Stimulated activated CD8-positive, alpha-beta memory T cell treated with anti-CD3 and anti-CD28 coated beads, Interleukin-12 subunit alpha, Interleukin-12 subunit beta, amount 100 ng/mL, for 24 hours (primary cell): ENCODE measurements at regions not wholly inside any gene's neighbourhood (a gene's known extent, or its start where the extent isn't known, plus 50 kb on each side); places are given as distances from the start of the nearest gene placed in this dataset.

ENCODE experiments used
- DNase-seq: peaks from one replicate; pipeline ENCODE4 v3.0.0-alpha.2; 2020; ENCODE audit errors: extremely low read depth

DNA sequence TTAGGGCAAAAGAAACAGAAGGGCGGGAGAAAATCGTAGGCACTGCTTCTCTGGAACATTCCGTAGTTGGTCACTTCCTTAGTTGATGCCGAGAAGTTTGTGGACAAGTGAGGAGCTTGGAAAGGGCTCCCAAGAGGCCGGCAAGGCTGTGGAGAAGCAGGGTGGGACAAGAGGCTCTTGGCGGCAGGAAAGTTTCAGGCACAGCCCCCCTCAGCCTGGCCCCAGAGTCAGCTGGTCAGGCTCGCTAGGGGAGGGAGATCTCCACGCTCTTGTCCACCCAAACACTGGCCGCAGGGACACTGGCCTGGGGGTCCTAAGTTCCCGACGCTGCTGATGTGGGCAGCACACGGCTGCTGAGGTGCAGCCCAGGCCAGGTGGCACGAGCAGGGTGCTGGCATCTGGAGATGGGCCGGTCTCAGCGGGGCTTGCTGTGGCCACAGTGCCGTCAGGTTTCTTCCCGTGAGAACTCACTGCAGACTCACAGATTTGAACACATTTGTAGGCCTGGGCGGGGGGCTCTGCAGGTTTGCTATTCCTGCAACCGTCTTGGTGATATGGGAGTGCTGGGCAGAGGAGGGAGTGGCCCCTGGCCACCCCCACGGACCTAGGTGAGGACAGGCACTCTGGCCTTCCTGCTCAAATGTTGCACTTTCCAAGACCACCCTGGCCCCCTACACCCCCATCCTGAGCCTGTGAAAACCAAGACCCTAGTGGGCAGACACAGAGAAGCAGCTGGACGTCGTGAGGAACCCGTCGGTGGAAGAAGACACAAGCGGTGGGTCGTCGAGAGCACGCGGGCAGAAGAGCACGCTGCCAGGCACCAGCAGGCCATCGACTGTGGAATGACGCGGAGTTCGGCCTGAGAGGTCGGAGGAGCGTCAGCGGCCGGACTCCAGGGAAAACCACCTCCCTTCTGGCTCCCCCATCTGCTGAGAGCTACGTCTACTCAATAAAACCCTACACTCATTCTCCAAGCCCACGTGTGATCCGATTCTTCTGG lies 160.1 kb downstream of the ERMARD start:
- DNase-seq = no peak

DNA sequence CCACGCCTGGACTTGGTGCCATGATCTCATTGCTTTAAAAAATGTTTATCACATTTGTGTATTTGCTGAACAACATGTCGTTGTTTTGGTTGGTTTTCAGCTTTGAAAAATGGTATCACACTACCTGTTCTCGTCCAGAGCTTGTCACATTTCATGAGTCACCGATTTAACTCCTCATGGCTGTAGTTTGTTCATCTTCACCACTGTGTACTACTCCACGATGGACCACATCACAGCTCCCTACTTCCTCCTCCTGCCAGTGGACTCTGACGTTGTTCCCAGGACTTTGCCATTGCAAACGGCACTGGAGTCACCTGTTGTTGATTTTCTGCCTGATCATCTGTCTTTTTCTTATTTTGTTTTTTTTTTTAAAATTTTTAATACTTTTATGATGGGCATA lies 157.7 kb downstream of the ERMARD start:
- no peak for DNase-seq

DNA sequence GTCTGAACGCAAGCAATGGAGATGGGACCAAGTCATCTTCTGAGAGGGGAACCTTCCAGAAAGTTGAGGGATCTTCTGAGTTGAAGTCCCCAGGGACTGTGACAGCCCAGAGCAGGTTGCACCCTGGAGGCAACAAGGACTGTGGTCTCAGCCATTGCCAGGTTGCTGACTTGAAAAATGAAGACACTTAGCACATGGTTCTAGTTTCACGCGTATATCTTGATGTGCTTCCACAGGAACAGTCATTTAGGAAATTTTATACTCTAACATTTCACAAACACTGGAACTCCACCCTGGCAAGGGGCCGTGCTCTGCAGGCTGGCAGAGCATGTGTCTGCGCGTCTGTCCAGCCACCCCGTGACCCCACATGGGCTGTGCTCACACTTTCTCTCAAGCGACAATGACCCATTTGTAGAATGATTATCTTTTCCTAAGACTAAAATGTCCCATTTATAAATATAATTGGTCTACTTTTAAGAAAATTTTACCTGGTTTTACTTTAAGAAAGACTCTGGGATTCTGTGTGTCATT lies 157.0 kb downstream of the ERMARD start:
- no peak for DNase-seq

DNA sequence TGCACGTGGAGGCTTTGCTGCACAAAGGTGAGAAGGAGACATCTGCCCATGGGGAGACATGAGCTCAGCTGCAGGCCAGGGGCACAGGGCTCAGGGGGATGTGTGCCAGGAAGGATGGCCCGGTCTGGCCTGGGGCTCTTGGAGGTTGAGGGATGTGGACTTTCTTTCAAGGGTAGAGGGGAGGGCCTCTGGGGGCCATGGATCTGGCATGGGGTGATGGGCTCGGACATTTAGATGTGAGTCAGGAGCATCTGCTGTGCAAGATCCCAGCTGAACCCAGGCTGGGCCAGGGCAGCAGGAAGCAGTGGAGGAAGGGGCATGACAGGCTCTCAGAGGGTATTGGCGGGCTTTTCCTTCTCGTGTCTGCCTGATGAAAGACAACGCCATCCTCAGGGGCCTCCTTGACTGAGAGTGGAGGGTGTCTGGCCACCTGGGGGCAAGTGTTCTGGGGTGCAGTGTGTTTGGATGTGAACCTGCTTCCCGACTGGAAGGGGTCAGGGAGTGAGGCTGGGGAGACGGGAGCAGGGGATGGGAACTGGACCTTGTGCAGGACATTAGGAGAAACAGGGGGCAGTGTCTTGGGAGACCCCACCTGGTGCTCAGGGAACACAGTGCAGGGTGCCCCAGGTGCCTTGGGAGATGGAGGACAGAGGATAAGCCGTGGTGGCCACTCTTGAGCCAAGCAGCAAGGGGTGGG lies 156.1 kb downstream of the ERMARD start:
- DNase-seq = no peak

DNA sequence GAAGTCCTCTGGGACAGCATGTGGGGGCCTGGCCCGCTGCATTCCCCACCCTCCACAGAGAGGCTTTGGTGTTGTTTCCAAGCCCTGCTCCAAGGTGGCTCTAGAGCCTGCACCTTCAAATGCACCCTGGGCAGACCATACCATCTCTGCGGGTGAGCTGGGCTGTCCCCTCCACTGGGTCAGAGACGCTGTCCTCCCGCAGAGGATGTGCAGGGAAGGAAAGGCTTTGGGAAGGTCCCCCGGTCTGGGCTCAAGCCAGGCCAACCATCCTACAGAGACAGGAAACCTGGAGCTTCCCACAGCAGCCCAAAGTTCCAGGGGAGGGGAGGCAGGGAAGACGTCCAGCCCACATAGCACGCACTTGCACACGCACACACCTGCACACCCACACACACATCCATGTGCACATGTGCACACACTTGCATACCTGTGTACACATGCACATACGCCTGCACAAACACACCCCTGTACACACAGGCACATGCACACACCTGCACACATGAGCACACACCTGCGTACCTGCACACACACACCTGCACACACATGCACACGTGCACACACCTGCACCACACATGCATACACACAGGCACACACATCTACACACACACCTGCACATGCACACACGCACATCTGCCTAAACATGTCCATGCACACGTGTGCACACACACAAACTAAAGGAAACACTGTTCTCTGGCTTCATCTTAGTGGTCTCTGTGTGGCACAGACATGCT lies 155.4 kb downstream of the ERMARD start:
- DNase-seq = no peak

DNA sequence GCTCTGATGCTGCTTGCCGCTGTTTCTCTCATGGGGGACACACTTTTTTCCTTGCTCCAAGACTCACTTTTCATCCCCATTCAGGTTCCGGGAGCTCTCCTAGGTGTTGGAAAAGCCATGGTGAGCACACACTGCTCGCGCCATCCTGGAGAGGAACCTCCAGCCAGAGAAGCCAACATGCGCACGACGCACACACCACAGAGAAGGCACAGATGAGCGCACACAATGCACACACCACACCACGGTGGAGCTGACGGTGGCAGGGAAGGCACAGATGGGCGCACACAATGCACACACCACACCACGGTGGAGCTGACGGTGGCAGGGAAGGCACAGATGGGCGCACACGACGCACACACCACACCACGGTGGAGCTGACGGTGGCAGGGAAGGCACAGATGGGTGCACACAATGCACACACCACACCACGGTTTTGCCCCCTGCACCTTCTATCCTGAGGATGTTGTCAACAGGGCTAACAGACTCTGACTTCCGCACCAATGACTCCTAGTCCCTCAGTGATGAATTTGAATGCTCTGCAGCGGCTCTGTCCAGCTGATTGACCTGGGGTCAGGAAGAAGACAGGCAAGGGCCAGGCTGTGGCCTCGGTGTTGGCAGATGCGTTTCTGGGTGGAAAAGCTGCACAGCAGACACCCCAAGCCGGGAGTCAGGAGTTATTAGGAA lies 154.7 kb downstream of the ERMARD start:
- no peak for DNase-seq

DNA sequence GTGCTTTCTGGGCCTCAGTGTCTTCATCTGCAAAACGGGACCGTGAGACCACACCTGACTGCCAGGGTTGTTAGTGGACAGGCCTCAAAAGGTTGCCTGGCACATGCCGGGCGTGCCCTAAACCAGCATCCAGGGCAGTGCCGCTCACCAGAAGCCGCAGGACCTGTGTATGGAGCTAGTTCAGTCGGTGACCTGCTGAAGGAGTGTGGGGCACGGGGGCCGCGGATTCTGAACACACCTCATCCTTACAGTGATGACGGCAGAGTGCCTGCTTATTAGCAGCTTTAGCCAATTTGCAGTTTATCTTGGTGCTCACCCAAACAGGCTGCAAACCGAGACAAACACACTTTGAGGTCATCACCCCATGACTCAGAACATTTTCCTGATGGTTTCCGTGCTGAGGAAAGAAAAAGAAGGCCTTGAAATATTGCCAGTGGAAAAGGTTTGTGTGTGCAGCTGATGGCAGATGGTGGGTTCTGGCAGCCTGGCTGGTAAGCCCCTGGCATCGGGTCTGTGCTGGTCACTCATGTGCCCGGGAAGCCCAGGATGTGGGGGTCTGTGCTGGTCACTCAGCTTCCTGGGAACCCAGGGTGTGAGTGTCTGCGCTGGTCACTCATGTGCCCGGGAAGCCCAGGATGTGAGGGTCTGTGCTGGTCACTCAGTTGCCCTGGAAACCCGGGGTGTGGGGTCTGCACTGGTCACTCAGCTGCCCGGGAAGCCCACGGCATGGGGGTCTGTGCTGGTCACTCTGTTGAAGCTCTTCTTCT lies 153.8 kb downstream of the ERMARD start:
- no peak for DNase-seq

DNA sequence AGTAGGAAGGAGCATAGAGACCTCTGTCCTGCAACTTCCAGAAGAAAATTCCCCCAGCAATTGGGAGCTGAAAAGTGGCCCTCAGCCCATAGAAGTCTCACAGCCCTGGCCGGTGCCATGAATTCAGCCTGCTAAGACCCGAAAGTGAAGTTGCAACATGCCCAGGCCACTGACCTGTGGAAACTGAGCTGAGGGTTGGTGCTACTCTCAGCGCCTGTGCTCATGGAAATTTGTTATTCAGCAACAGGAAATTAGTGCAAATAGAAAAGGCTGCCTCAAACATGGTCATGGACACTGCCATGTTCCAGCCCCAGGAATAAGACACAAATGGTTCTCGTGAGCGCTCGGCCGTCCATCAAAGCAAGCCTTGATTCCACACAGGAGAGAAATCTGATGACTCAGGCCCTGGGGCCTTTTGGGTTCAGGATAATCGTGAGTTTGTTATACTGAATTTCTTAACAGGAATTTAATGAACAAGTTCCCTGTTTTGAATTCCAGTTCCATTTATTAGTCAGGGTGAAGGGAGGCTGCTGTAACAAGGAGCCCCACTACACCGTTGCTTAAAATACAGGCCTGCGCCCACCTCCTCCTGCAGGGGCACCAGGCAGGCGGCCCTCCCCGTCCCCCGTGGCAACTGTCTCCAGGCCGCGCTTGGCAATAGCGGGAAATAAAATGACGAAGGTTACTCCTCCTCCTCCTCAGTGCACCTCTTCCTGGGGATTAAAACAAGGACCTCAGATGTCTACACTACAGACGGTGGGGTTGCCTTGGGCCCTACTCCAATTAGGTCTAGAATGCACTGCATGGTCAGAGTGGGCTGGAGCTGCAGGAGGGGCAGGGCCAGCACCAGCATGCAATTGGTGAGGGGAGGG lies 152.9 kb downstream of the ERMARD start:
- DNase-seq = no peak

DNA sequence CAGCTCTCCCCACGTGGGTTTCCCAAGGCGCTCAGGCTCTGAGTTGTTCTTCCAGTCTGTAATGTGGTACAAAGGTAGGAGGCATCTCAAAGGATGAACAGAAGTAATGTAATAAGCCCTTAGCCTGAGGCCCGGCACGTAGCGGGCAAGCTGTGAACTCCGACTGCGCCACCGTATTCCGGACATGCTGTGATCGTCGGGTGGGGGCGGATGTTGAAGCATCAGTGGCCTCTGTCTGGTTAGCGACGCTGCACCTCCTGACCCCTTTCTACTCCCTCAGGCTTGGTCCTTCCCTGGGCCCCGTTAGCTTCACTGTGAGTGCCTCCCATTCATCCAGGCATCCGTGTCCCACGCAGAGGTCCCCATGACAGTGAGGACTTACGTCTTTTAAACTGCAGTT lies 151.7 kb downstream of the ERMARD start:
- DNase-seq = no peak

DNA sequence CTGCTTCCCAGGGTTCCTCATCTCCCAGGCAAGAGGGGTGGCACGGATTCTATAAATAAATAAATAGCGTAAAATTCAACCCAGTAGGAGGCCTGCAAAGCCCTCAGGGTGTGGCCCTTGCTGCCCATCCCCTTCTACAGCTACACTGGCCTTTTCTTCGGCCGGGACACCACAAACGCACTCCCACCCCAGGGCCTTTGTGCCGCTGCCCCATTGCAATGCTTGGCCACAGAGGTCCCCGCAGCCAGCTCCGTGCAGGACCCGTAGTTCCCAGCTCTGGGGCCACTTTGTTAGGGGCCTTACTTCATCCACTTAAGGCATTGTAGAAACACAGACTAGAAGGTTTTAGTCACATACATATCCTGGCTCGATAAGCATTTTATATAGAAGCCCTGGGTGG lies 151.2 kb downstream of the ERMARD start:
- DNase-seq = no peak

DNA sequence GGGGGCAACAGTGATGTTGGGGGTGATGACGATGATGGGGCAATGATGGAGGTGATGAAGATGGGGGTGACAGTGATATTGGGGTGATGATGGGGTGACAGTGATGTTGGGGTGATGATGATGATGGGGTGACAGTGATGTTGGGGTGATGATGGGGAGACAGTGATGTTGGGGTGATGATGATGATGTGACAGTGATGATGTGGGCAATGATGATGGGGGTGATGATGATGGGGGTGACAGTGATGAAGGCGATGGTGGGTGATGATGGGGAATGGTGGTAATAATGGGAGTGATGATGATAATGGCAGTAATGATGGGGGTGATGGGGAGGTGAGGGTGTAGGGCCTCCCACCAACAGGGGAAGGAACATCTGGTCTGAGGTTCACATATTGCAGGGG lies 150.6 kb downstream of the ERMARD start:
- DNase-seq = no peak

DNA sequence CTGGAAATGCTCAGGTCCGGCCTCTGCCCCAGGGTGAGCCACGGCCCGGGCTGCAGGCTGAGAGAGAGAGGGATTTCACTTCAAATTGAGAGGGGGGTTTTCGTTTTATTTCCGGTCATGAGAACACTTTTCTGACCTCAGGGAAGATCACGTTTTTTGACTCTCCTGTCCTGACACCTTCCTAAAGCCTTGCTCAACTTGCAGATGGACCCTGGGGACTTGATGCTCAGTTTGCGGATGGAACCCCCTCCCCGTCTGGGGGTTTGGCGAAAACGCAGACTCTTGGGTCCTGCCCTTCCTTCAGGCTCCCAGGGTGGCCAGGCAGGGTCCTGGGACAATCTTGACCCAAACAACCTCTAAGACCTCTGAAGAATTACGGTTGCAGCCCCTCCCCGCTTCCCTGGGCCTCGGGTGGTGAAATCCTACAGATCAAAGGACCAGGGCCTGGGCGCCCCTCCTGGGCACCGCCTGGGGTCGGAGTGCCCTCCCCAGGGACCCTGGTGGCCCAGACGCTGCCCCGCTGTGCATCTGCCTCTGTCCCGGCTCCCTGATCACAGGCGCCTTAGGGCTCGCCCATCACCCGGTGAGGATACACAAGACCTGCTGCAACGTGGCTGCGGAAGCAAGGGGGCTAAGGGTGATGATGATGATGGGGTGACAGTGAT lies 148.2 kb downstream of the ERMARD start:
- DNase-seq = no peak

DNA sequence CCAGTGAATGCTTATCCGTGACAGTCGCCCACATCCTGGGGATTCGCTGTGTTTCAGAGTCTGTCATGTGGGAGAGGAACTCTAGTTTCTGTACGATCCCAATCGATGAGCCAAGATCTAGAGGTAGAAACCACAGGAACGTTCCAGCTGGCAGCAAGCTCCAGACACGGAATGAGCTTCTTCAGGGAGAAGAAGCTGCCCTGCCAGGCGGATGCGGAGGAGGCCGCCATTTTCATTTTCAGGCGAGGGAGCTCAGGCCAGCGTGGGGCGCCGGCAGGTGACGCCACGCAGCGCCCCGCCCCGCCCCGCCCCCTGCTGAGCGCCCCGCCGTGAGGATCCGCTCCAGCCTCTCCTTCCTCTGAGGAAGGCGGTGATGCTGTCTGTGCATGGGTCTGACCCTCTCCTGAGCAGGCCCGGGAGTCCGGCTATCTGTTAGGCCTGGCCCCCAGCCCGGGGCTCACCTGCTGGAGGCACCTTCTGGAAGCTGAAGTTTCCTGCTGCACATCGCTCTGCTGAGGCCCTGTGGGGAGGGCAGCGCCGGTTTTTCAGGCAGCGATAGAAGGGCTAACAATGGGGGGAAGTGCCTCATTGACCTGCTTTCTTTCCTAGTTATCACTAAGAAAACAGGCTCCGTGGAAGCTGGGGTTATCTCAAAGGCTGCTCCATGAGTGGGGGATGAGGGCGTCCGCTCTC lies 147.5 kb downstream of the ERMARD start:
- no peak for DNase-seq

DNA sequence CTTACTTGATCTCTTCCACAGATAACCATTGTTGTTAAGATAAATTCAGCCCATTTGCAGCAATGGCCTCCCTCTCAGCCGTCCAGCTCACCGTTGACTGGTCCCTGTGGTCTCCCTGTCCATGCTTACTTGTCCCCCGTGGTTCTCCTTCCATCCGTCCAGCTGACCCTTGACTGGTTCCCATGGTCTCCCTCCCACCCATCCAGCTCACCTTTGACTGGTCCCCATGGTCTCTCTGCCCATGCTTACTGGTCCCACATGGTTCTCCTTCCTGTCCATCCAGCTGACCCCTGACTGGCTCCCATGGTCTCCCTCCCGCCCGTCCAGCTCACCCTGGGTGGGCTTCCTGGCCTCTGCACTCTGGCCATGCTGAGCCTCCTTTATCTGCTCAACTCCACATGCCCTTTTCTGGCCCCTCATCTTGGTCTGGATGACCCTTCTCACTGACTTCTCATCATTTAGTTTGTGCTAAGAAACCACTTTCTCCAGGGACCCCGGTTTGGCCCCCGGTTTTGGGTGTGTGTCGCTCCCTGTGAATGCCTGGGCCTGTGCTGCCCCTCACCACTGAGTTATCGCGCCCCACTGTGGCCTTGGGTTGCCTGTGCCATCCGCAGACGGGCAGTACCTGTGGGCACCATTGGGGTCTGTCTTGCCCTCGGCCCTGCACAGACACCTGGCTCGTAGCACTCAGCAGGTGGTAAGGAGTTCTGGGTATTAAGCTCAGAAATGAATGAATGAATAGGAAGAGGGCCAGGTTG lies 146.4 kb downstream of the ERMARD start:
- DNase-seq = no peak

DNA sequence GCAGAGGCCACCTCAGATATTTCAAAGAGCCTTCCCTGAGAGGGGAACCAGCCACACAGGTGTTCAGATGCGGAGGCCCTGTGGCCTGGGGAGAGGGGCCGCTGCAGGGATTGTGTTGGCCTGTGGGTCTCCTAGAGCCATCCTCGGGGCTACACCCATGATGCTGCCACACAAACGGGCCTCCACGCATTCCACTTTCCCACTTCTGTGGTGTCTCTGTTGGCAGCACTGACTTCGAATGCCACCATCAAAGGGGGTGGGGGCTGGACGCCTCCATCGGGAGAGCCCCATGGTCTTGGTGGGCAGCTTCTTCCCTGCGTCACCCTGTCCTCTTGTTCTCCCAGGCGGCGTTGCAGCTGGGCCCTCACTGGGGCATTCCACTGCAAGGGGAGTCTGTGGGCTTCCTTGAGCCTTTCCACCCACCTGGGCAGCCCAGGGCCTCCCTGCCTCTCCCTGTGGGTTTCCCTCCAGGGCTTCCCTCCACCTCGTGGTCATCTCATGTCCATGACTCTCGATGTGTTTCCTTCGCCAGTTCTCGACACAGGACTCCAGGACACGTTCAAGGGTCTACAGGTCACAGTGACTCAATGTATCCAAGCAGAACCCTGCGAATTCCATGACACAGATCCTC lies 145.5 kb downstream of the ERMARD start:
- no peak for DNase-seq

DNA sequence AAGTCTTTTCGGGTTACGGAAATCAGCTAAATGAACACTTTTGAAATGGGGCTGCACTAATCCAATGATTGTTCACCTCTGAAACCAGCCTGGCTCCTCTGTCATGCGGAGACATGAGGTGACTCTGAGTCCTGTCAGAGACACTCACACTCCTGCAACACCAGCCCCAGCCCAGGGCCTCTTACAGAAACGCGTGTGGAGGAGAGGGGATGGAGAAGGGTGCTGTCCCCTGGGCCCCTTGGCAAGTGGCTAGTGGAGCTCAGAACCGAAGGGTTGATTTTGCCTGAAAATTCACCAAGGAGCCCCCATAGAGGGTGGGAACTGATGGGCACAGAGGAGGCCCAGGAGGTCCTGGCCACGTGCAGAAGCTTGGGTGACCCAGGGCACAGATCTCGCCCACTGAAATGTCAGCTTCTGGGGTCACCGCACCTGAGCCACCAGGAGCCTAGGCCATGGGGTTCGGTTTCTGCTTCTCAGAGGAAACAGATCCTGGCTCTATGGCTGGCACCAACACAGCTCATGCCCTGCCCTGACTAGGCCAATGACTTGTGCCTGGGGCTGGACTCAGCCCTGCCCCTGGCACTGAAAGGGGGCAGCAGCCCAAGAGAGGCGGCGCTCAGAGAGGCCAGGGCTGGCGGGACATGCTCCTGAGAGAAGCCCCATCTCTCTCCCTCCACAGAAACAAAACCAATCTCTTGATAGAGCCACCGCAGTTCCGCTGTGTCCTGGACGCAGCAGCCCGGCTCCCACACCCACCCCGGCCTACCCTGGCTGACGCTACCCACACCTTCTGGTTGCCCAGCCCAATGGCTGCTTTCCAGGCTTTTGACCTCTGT lies 144.7 kb downstream of the ERMARD start:
- DNase-seq = no peak
